ENCODE measurements at regions not wholly inside any gene's neighbourhood (a gene's known extent, or its start where the extent isn't known, plus 50 kb on each side); places are given as distances from the start of the nearest gene placed in this dataset.
"Not testable (repeated sequence)": the region's sequence is repeated elsewhere in the genome, so short reads cannot be mapped to it uniquely, and the experiment has no call there.

- DNase-seq (ENCODE audit: low read depth in 2 of 2, low spot score in 1 of 2) = not testable (repeated sequence)
These were observed 108.5 kb downstream of the FOXD4L6 start for GRCh38 chr9:41019858-41020562.

- DNase-seq (ENCODE audit: low read depth in 2 of 2, low spot score in 1 of 2) = not testable (repeated sequence)
These were observed 109.5 kb downstream of the FOXD4L6 start for GRCh38 chr9:41018948-41019347.

GRCh38 chr9:41016699-41017098, 111.8 kb downstream of the FOXD4L6 start:
- not testable (repeated sequence) for DNase-seq (ENCODE audit: low read depth in 2 of 2, low spot score in 1 of 2)

GRCh38 chr9:40999952-41000700, 128.4 kb downstream of the FOXD4L6 start:
- not testable (repeated sequence) for DNase-seq (ENCODE audit: low read depth in 2 of 2, low spot score in 1 of 2)

GRCh38 chr9:40995490-40995889, 133.0 kb downstream of the FOXD4L6 start:
- DNase-seq (ENCODE audit: low read depth in 2 of 2, low spot score in 1 of 2) = not testable (repeated sequence)

GRCh38 chr9:40993842-40994241, 134.6 kb downstream of the FOXD4L6 start:
- not testable (repeated sequence) for DNase-seq (ENCODE audit: low read depth in 2 of 2, low spot score in 1 of 2)

GRCh38 chr9:40993375-40993774, 135.1 kb downstream of the FOXD4L6 start:
- not testable (repeated sequence) for DNase-seq (ENCODE audit: low read depth in 2 of 2, low spot score in 1 of 2)

GRCh38 chr9:40992472-40992821, 136.0 kb downstream of the FOXD4L6 start:
- DNase-seq (ENCODE audit: low read depth in 2 of 2, low spot score in 1 of 2) = peak; percentile 16 to 20

GRCh38 chr9:40991741-40992471, 136.6 kb downstream of the FOXD4L6 start:
- peak; percentile 97 for DNase-seq (ENCODE audit: low read depth in 2 of 2, low spot score in 1 of 2)

- DNase-seq (ENCODE audit: low read depth in 2 of 2, low spot score in 1 of 2) = not testable (repeated sequence)
These were observed 137.3 kb downstream of the FOXD4L6 start for GRCh38 chr9:40991100-40991740.

- DNase-seq (ENCODE audit: low read depth in 2 of 2, low spot score in 1 of 2) = not testable (repeated sequence)
These were observed 142.1 kb downstream of the FOXD4L6 start for GRCh38 chr9:40986332-40986731.

- DNase-seq (ENCODE audit: low read depth in 2 of 2, low spot score in 1 of 2) = not testable (repeated sequence)
These were observed 153.1 kb downstream of the FOXD4L6 start for GRCh38 chr9:40975351-40975750.

- not testable (repeated sequence) for DNase-seq (ENCODE audit: low read depth in 2 of 2, low spot score in 1 of 2)
These were observed 153.6 kb downstream of the FOXD4L6 start for GRCh38 chr9:40974912-40975311.

GRCh38 chr9:40971773-40972172, 156.7 kb downstream of the FOXD4L6 start:
- not testable (repeated sequence) for DNase-seq (ENCODE audit: low read depth in 2 of 2, low spot score in 1 of 2)

- not testable (repeated sequence) for DNase-seq (ENCODE audit: low read depth in 2 of 2, low spot score in 1 of 2)
These were observed 158.1 kb downstream of the FOXD4L6 start for GRCh38 chr9:40970340-40970739.

- not testable (repeated sequence) for DNase-seq (ENCODE audit: low read depth in 2 of 2, low spot score in 1 of 2)
These were observed 166.0 kb downstream of the FOXD4L6 start for GRCh38 chr9:40962461-40962860.

GRCh38 chr9:40951876-40952494, 176.5 kb downstream of the FOXD4L6 start:
- DNase-seq (ENCODE audit: low read depth in 2 of 2, low spot score in 1 of 2) = not testable (repeated sequence)

GRCh38 chr9:40946228-40946627, 182.3 kb downstream of the FOXD4L6 start:
- DNase-seq (ENCODE audit: low read depth in 2 of 2, low spot score in 1 of 2) = not testable (repeated sequence)

GRCh38 chr9:40942730-40943129, 185.8 kb downstream of the FOXD4L6 start:
- not testable (repeated sequence) for DNase-seq (ENCODE audit: low read depth in 2 of 2, low spot score in 1 of 2)

GRCh38 chr9:40939888-40940209, 188.6 kb downstream of the FOXD4L6 start:
- DNase-seq (ENCODE audit: low read depth in 2 of 2, low spot score in 1 of 2) = not testable (repeated sequence)

Measured in stimulated activated CD8-positive, alpha-beta memory T cell treated with anti-CD3 and anti-CD28 coated beads, Interleukin-4, amount 100 ng/mL, for 1 hour (primary cell).